Neural progenitor cell (in vitro differentiated cells): ENCODE measurements at regions not wholly inside any gene's neighbourhood (a gene's known extent, or its start where the extent isn't known, plus 50 kb on each side); places are given as distances from the start of the nearest gene placed in this dataset.

Source experiments
- EZH2 ChIP-seq: fragments of 200-600 bp; sonication (generic); IDR thresholded peaks from 2 replicates; pipeline ENCODE4 v1.6.1; 2017; ENCODE audit warnings: antibody characterized with exemption, mild to moderate bottlenecking, moderate library complexity
- TF ChIP-seq, protein P1 (sequence below): fragments of 200-600 bp; sonication (generic); IDR thresholded peaks from 2 replicates; pipeline ENCODE4 v1.5.1; 2017; ENCODE audit warnings: antibody characterized with exemption, mild to moderate bottlenecking

- no peak for TF ChIP-seq EZH2
- TF ChIP-seq, protein P1, sequence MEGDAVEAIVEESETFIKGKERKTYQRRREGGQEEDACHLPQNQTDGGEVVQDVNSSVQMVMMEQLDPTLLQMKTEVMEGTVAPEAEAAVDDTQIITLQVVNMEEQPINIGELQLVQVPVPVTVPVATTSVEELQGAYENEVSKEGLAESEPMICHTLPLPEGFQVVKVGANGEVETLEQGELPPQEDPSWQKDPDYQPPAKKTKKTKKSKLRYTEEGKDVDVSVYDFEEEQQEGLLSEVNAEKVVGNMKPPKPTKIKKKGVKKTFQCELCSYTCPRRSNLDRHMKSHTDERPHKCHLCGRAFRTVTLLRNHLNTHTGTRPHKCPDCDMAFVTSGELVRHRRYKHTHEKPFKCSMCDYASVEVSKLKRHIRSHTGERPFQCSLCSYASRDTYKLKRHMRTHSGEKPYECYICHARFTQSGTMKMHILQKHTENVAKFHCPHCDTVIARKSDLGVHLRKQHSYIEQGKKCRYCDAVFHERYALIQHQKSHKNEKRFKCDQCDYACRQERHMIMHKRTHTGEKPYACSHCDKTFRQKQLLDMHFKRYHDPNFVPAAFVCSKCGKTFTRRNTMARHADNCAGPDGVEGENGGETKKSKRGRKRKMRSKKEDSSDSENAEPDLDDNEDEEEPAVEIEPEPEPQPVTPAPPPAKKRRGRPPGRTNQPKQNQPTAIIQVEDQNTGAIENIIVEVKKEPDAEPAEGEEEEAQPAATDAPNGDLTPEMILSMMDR, result no peak
These were observed 444.3 kb downstream of the SLC4A3 start for GRCh38 chr2:220071696-220072095.
